Neural cell (in vitro differentiated cells): ENCODE measurements at regions not wholly inside any gene's neighbourhood (a gene's known extent, or its start where the extent isn't known, plus 50 kb on each side); places are given as distances from the start of the nearest gene placed in this dataset.

ENCODE experiments used
- H2AFZ ChIP-seq: fragments of 200-600, 300-800 bp; sonication (generic), shearing (Covaris generic); 2 replicates; pipeline ENCODE4 v1.6.0; 2014; ENCODE audit warnings: low read depth, mild to moderate bottlenecking, antibody characterized with exemption, low read length, moderate library complexity
- H3F3A ChIP-seq: fragments of 200-600 bp; shearing (Covaris generic); 2 replicates; pipeline ENCODE4 v1.6.1; 2016; ENCODE audit warnings: mild to moderate bottlenecking, moderate library complexity, mixed read lengths, antibody characterized with exemption, low read length; ENCODE audit not compliant: insufficient read depth, poor library complexity, severe bottlenecking
- H3K27ac ChIP-seq: fragments of 200-600, 300-800 bp; sonication (generic), shearing (Covaris generic); 2 replicates; pipeline ENCODE4 v1.5.1; 2014; ENCODE audit warnings: mild to moderate bottlenecking, low read length, moderate library complexity
- H3K27me3 ChIP-seq: fragments of 300-800, 200-600 bp; sonication (generic), shearing (Covaris generic); 2 replicates; pipeline ENCODE4 v1.6.0; 2014; ENCODE audit warnings: mild to moderate bottlenecking, low read depth, low read length, moderate library complexity; ENCODE audit not compliant: insufficient read depth
- H3K36me3 ChIP-seq: fragments of 300-800, 200-600 bp; sonication (generic), shearing (Covaris generic); 2 replicates; pipeline ENCODE4 v1.5.1; 2014; ENCODE audit warnings: mild to moderate bottlenecking, antibody characterized with exemption, low read length, moderate library complexity; ENCODE audit not compliant: insufficient read depth
- H3K4me2 ChIP-seq: fragments of 300-800, 200-600 bp; sonication (generic), shearing (Covaris generic); 2 replicates; pipeline ENCODE4 v1.6.0; 2014; ENCODE audit warnings: mild to moderate bottlenecking, low read length
- H3K4me3 ChIP-seq: fragments of 300-800, 200-600 bp; sonication (generic), shearing (Covaris generic); 2 replicates; pipeline ENCODE4 v1.5.1; 2014; ENCODE audit warnings: mild to moderate bottlenecking, low read length, moderate library complexity
- H3K79me2 ChIP-seq: fragments of 200-600 bp; shearing (Covaris generic); replicated peaks from 2 replicates; pipeline ENCODE4 v1.6.0; 2014; ENCODE audit warnings: mild to moderate bottlenecking, low read length, moderate library complexity; ENCODE audit not compliant: insufficient read depth
- H3K9ac ChIP-seq: fragments of 300-800, 200-600 bp; sonication (generic), shearing (Covaris generic); 2 replicates; pipeline ENCODE4 v1.6.1; 2016; ENCODE audit warnings: mild to moderate bottlenecking, low read length, mixed read lengths
- H3K9me2 ChIP-seq: fragments of 200-600 bp; shearing (Covaris generic); 2 replicates; pipeline ENCODE4 v1.6.1; 2016; ENCODE audit warnings: mild to moderate bottlenecking, low read length, mixed read lengths; ENCODE audit not compliant: insufficient read depth
- H3K9me3 ChIP-seq: fragments of 200-600, 300-800 bp; sonication (generic), shearing (Covaris generic); 2 replicates; pipeline ENCODE4 v1.6.1; 2016; ENCODE audit warnings: mild to moderate bottlenecking, mixed run types, low read length, moderate library complexity, mixed read lengths
- H4K20me1 ChIP-seq: fragments of 200-600 bp; shearing (Covaris generic); 2 replicates; pipeline ENCODE4 v1.6.1; 2016; ENCODE audit warnings: mild to moderate bottlenecking, mixed run types; ENCODE audit not compliant: insufficient read depth
- CTCF ChIP-seq: fragments of 450-650 bp; IDR thresholded peaks from 2 replicates; pipeline ENCODE4 v1.5.1; 2014; ENCODE audit warnings: antibody characterized with exemption, mild to moderate bottlenecking, moderate library complexity; ENCODE audit not compliant: poor library complexity, severe bottlenecking
- EP300 ChIP-seq: fragments of 450-650 bp; conservative IDR thresholded peaks from 2 replicates; pipeline ENCODE4 v1.6.1; 2014; ENCODE audit warnings: antibody characterized with exemption, mild to moderate bottlenecking, moderate library complexity; ENCODE audit not compliant: poor library complexity, severe bottlenecking
- EZH2 ChIP-seq: fragments of 200-600, 300-800 bp; shearing (Covaris generic), sonication (generic); IDR thresholded peaks from 2 replicates; pipeline ENCODE4 v1.6.1; 2014; ENCODE audit warnings: antibody characterized with exemption, low read length, borderline replicate concordance, mild to moderate bottlenecking; ENCODE audit not compliant: insufficient read depth, poor library complexity, severe bottlenecking
- MXI1 ChIP-seq: fragments of 450-650 bp; conservative IDR thresholded peaks from 2 replicates; pipeline ENCODE4 v1.6.1; 2014; ENCODE audit warnings: antibody characterized with exemption, mild to moderate bottlenecking; ENCODE audit not compliant: poor library complexity, severe bottlenecking
- POLR2AphosphoS5 ChIP-seq: IDR thresholded peaks from 2 replicates; pipeline ENCODE4 v1.6.1; 2012
- RAD21 ChIP-seq: fragments of 450-650 bp; conservative IDR thresholded peaks from 2 replicates; pipeline ENCODE4 v1.6.1; 2014; ENCODE audit warnings: antibody characterized with exemption, mild to moderate bottlenecking, moderate library complexity
- REST ChIP-seq: IDR thresholded peaks from 2 replicates; pipeline ENCODE4 v1.6.1; 2012; ENCODE audit warnings: borderline replicate concordance
- SMC3 ChIP-seq: fragments of 450-650 bp; conservative IDR thresholded peaks from 2 replicates; pipeline ENCODE4 v1.6.1; 2014; ENCODE audit warnings: antibody characterized with exemption, mild to moderate bottlenecking, moderate library complexity; ENCODE audit not compliant: poor library complexity
- TAF1 ChIP-seq: IDR thresholded peaks from 2 replicates; pipeline ENCODE4 v1.6.1; 2012; ENCODE audit warnings: low read depth

GRCh38 chr5:44626846-44627245 is 181.9 kb upstream of the MRPS30 start:
- Histone ChIP-seq H2AFZ (no peak overlapping the region), H3K36me3 (no peaks in the 10 kb centered on the region), H3K9ac (no peak overlapping the region), H3K9me2 (no peaks in the 10 kb centered on the region), H3F3A (no peaks in the 10 kb centered on the region), H3K27ac (no peak overlapping the region), H3K27me3 (no peaks in the 10 kb centered on the region), H3K9me3 (no peaks in the 10 kb centered on the region), H3K79me2 (no peaks in the 10 kb centered on the region), H4K20me1 (no peaks in the 10 kb centered on the region), H3K4me2 (no peak overlapping the region), H3K4me3 (no peak overlapping the region)
- TF ChIP-seq POLR2AphosphoS5 (no peak), RAD21 (no peak), CTCF (no peak), MXI1 (no peak), REST (no peak), SMC3 (no peak), EZH2 (no peak), TAF1 (no peak), EP300 (no peak)

GRCh38 chr5:44622331-44622730 is 186.4 kb upstream of the MRPS30 start:
- Histone ChIP-seq H3K9me2 (no peaks in the 10 kb centered on the region), H3K4me2 (no peak overlapping the region), H3K9me3 (no peaks in the 10 kb centered on the region), H3K36me3 (no peaks in the 10 kb centered on the region), H3K9ac (no peak overlapping the region), H3K79me2 (no peaks in the 10 kb centered on the region), H3K27me3 (no peaks in the 10 kb centered on the region), H2AFZ (no peak overlapping the region), H3K27ac (no peak overlapping the region), H3F3A (no peaks in the 10 kb centered on the region), H4K20me1 (no peaks in the 10 kb centered on the region), H3K4me3 (no peak overlapping the region)
- TF ChIP-seq MXI1 (no peak), CTCF (no peak), EP300 (no peak), SMC3 (no peak), POLR2AphosphoS5 (no peak), EZH2 (no peak), TAF1 (no peak), REST (no peak), RAD21 (no peak)
